Loucy (cell line): ENCODE measurements at regions not wholly inside any gene's neighbourhood (a gene's known extent, or its start where the extent isn't known, plus 50 kb on each side); places are given as distances from the start of the nearest gene placed in this dataset.

ENCODE experiments used
- H2AFZ ChIP-seq: fragments of 200-600 bp; sonication (generic); 2 replicates; pipeline ENCODE4 v1.6.0; 2016; ENCODE audit warnings: antibody characterized with exemption, mild to moderate bottlenecking, low read length, moderate library complexity
- H3F3A ChIP-seq: fragments of 200-600 bp; 2 replicates; pipeline ENCODE4 v1.6.0; 2016; ENCODE audit warnings: antibody characterized with exemption, low read depth, mild to moderate bottlenecking
- H3K27me3 ChIP-seq: fragments of 200-600 bp; sonication (generic); 2 replicates; pipeline ENCODE4 v1.6.1; 2014; ENCODE audit warnings: low read length, mild to moderate bottlenecking; ENCODE audit not compliant: insufficient read depth, poor library complexity, severe bottlenecking
- H3K36me3 ChIP-seq: fragments of 200-600 bp; sonication (generic); 2 replicates; pipeline ENCODE4 v1.6.1; 2016; ENCODE audit warnings: low read length; ENCODE audit not compliant: insufficient read depth
- H3K4me1 ChIP-seq: fragments of 200-600 bp; sonication (generic); 2 replicates; pipeline ENCODE4 v1.5.1; 2014; ENCODE audit warnings: low read length, mild to moderate bottlenecking; ENCODE audit not compliant: insufficient read depth, poor library complexity, severe bottlenecking
- H3K4me2 ChIP-seq: fragments of 200-600 bp; sonication (generic); 2 replicates; pipeline ENCODE4 v1.6.0; 2014; ENCODE audit warnings: antibody characterized with exemption, low read length, low read depth, mild to moderate bottlenecking; ENCODE audit not compliant: poor library complexity, severe bottlenecking
- H3K4me3 ChIP-seq: fragments of 200-600 bp; sonication (generic); 2 replicates; pipeline ENCODE4 v1.5.1; 2014; ENCODE audit warnings: low read length, mild to moderate bottlenecking, mixed read lengths; ENCODE audit not compliant: poor library complexity, severe bottlenecking
- H3K79me2 ChIP-seq: fragments of 200-600 bp; sonication (generic); 2 replicates; pipeline ENCODE4 v1.6.1; 2014; ENCODE audit warnings: low read length; ENCODE audit not compliant: insufficient read depth
- H3K9ac ChIP-seq: fragments of 200-600 bp; sonication (generic); 2 replicates; pipeline ENCODE4 v1.6.0; 2014; ENCODE audit warnings: mild to moderate bottlenecking, low read depth, low read length, moderate library complexity; ENCODE audit not compliant: poor library complexity, severe bottlenecking
- H3K9me2 ChIP-seq: fragments of 200-600 bp; sonication (generic); replicated peaks from 2 replicates; pipeline ENCODE4 v1.6.1; 2016; ENCODE audit warnings: low read depth, low read length, mixed read lengths
- H3K9me3 ChIP-seq: fragments of 200-600 bp; sonication (generic); 2 replicates; pipeline ENCODE4 v1.6.1; 2014; ENCODE audit warnings: mild to moderate bottlenecking, antibody characterized with exemption, low read length, low read depth; ENCODE audit not compliant: insufficient read depth
- H4K20me1 ChIP-seq: fragments of 200-600 bp; sonication (generic); 2 replicates; pipeline ENCODE4 v1.6.0; 2014; ENCODE audit warnings: antibody characterized with exemption, low read length, mild to moderate bottlenecking; ENCODE audit not compliant: insufficient read depth, poor library complexity, severe bottlenecking
- CTCF ChIP-seq: fragments of 200-600 bp; sonication (generic); conservative IDR thresholded peaks from 2 replicates; pipeline ENCODE4 v1.5.1; 2014; ENCODE audit warnings: mild to moderate bottlenecking, antibody characterized with exemption, low read length
- EZH2phosphoT487 ChIP-seq: fragments of 200-600 bp; IDR thresholded peaks from 2 replicates; pipeline ENCODE4 v1.6.1; 2018; ENCODE audit warnings: antibody characterized with exemption, mild to moderate bottlenecking, moderate library complexity, borderline replicate concordance

DNA sequence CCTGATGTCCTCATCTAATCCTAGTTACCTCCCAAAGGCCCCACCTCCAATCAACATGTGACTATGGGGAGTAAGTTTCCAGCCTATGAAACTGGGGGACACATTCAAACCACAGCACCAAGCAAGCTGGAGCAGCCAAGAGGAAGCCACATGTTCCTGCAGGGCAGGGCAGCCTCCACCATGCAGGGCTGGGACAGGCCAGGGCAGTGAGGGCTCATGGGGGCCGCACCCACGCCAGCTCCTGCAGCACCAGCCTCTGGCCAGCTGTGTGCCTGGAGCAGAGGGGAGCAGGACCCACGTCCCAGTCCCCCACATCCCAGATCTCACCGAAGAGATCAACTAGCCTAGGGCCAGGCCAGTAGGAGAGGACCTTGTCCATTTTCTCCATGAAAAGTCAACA, 85.9 kb upstream of the INSIG1 start:
- H3K9ac ChIP-seq = no peak overlapping the region
- H3K79me2 ChIP-seq = no peaks in the 10 kb centered on the region
- H3K9me3 ChIP-seq = no peaks in the 10 kb centered on the region
- H3K27me3 ChIP-seq = no peaks in the 10 kb centered on the region
- TF ChIP-seq EZH2phosphoT487 (no peak), CTCF (no peak)
- no peaks in the 10 kb centered on the region for H3K9me2 ChIP-seq
- H3K36me3 ChIP-seq = no peaks in the 10 kb centered on the region
- H3F3A ChIP-seq = no peaks in the 10 kb centered on the region
- H3K4me2 ChIP-seq = no peak overlapping the region
- no peaks in the 10 kb centered on the region for H4K20me1 ChIP-seq
- H3K4me1 ChIP-seq = peaks cover 18% of the 10 kb centered on the region
- H2AFZ ChIP-seq = no peak overlapping the region
- no peak overlapping the region for H3K4me3 ChIP-seq

GRCh38 chr7:155212301-155213015, 85.2 kb upstream of the INSIG1 start:
- TF ChIP-seq EZH2phosphoT487 (no peak), CTCF (no peak)
- no peaks in the 10 kb centered on the region for H4K20me1 ChIP-seq
- H2AFZ ChIP-seq = no peak overlapping the region
- H3K4me1 ChIP-seq = peaks cover 11% of the 10 kb centered on the region
- no peaks in the 10 kb centered on the region for H3K9me3 ChIP-seq
- H3K9ac ChIP-seq = no peak overlapping the region
- no peaks in the 10 kb centered on the region for H3K9me2 ChIP-seq
- no peak overlapping the region for H3K4me3 ChIP-seq
- no peak overlapping the region for H3K4me2 ChIP-seq
- no peaks in the 10 kb centered on the region for H3K27me3 ChIP-seq
- no peaks in the 10 kb centered on the region for H3F3A ChIP-seq
- no peaks in the 10 kb centered on the region for H3K36me3 ChIP-seq
- H3K79me2 ChIP-seq = no peaks in the 10 kb centered on the region

- no peak for TF ChIP-seq EZH2phosphoT487
- no peak for TF ChIP-seq CTCF
- no peak overlapping the region for H3K4me2 ChIP-seq
- H3K27me3 ChIP-seq = no peaks in the 10 kb centered on the region
- H3K79me2 ChIP-seq = no peaks in the 10 kb centered on the region
- no peak overlapping the region for H2AFZ ChIP-seq
- H3K4me3 ChIP-seq = no peak overlapping the region
- H3K9me3 ChIP-seq = no peaks in the 10 kb centered on the region
- peaks cover 11% of the 10 kb centered on the region for H3K4me1 ChIP-seq
- H3K9ac ChIP-seq = no peak overlapping the region
- no peaks in the 10 kb centered on the region for H3K36me3 ChIP-seq
- H3K9me2 ChIP-seq = no peaks in the 10 kb centered on the region
- H4K20me1 ChIP-seq = no peaks in the 10 kb centered on the region
- no peaks in the 10 kb centered on the region for H3F3A ChIP-seq
Observed at GRCh38 chr7:155213385-155213784, 84.3 kb upstream of the INSIG1 start.
